ENCODE measurements at regions not wholly inside any gene's neighbourhood (a gene's known extent, or its start where the extent isn't known, plus 50 kb on each side); places are given as distances from the start of the nearest gene placed in this dataset.

GRCh38 chr22:27470169-27470772 is 331.3 kb downstream of the MN1 start:
- H3K27me3 ChIP-seq (ENCODE audit: insufficient read depth, low read length), result no peaks in the 10 kb centered on the region
- no peaks in the 10 kb centered on the region for H3K9me3 ChIP-seq (ENCODE audit: control insufficient read depth, low read depth, low read length)
- no peak overlapping the region for H2BK20ac ChIP-seq (ENCODE audit: low read depth, low read length, poor library complexity, severe bottlenecking)
- H3K79me2 ChIP-seq (ENCODE audit: insufficient read depth, low read length), result no peaks in the 10 kb centered on the region
- H3K4ac ChIP-seq (ENCODE audit: low read depth, low read length), result no peak overlapping the region
- no peak overlapping the region for H3K4me2 ChIP-seq (ENCODE audit: insufficient read depth, insufficient read length, low read length)
- no peak overlapping the region for H3K4me3 Mint-ChIP-seq
- H3K23ac ChIP-seq (ENCODE audit: insufficient read length, low read depth, low read length), result no peak overlapping the region
- H2BK15ac ChIP-seq (ENCODE audit: low read depth, low read length), result no peak overlapping the region
- H2AFZ ChIP-seq (ENCODE audit: low read length), result no peak overlapping the region
- no peaks in the 10 kb centered on the region for H3K79me1 ChIP-seq (ENCODE audit: insufficient read depth, low read depth, low read length, poor library complexity, severe bottlenecking)
- peaks cover 8% of the 10 kb centered on the region for H3K27me3 Mint-ChIP-seq (ENCODE audit: low read depth)
- no peak for DNase-seq
- H3K14ac ChIP-seq (ENCODE audit: insufficient read depth, low read length), result no peak overlapping the region
- peaks cover 5% of the 10 kb centered on the region; the same call in 1 of the 2 replicates for H3K4me1 ChIP-seq (ENCODE audit: insufficient read depth, low read length)
- H2BK120ac ChIP-seq (ENCODE audit: low read depth, low read length, poor library complexity, severe bottlenecking), result no peak overlapping the region
- no peak overlapping the region for H2BK12ac ChIP-seq (ENCODE audit: insufficient read length, low read depth, low read length)
- no peak for TF ChIP-seq CTCF (conservative IDR thresholded peaks at IDR 0.05)
- H2BK5ac ChIP-seq (ENCODE audit: insufficient read length, low read length), result no peak overlapping the region
- H2AK5ac ChIP-seq (ENCODE audit: insufficient read length, low read length), result no peak overlapping the region
- H3K18ac ChIP-seq (ENCODE audit: insufficient read length, low read depth, low read length), result no peak overlapping the region
- H3T11ph ChIP-seq (ENCODE audit: low read length), result no peak overlapping the region
- WGBS (ENCODE audit: extremely low coverage, insufficient read length, low lambda C conversion rate), result 100% methylated on average over 2 of the region's 2 CpGs
- no peaks in the 10 kb centered on the region for H3K9me3 Mint-ChIP-seq
- H3K9ac ChIP-seq (ENCODE audit: extremely low read depth, insufficient read length, low read length), result no peak overlapping the region
- no peaks in the 10 kb centered on the region for H4K20me1 ChIP-seq (ENCODE audit: control insufficient read depth, insufficient read depth, insufficient read length)
- no peak overlapping the region for H3K56ac ChIP-seq (ENCODE audit: insufficient read length, low read depth, low read length)
- H3K27ac Mint-ChIP-seq, result no peak overlapping the region
- H3K23me2 ChIP-seq (ENCODE audit: insufficient read length, low read depth, low read length, poor library complexity, severe bottlenecking), result no peaks in the 10 kb centered on the region
- H4K5ac ChIP-seq (ENCODE audit: insufficient read length, low read depth, low read length), result no peak overlapping the region
- H4K8ac ChIP-seq (replicated peaks; ENCODE audit: insufficient read length, low read depth, low read length), result no peak overlapping the region
- H3K36me3 Mint-ChIP-seq (ENCODE audit: insufficient read depth in 1 of 3, low read depth in 3 of 3), result no peaks in the 10 kb centered on the region
- no peak overlapping the region for H3K27ac ChIP-seq (ENCODE audit: insufficient read length, low read depth, low read length)
- peaks cover 11 to 21% of the 10 kb centered on the region in 2 experiments for H3K4me1 Mint-ChIP-seq
- H4K91ac ChIP-seq (ENCODE audit: insufficient read length, low read depth, low read length), result no peak overlapping the region
